T-helper 1 cell treated with Interleukin-12 subunit alpha and Interleukin-12 subunit beta and Interleukin-4 antibody, amounts not matched to agents 30 ng/mL and 1 ng/mL, for 36 hours (primary cell): ENCODE measurements at regions not wholly inside any gene's neighbourhood (a gene's known extent, or its start where the extent isn't known, plus 50 kb on each side); places are given as distances from the start of the nearest gene placed in this dataset.

Source experiments
- intact Hi-C: fragments of 100-400 bp; cut with micrococcal nuclease; formaldehyde crosslinking; loops from one replicate; pipeline ENCODE4 v1.15.1; 2024

DNA sequence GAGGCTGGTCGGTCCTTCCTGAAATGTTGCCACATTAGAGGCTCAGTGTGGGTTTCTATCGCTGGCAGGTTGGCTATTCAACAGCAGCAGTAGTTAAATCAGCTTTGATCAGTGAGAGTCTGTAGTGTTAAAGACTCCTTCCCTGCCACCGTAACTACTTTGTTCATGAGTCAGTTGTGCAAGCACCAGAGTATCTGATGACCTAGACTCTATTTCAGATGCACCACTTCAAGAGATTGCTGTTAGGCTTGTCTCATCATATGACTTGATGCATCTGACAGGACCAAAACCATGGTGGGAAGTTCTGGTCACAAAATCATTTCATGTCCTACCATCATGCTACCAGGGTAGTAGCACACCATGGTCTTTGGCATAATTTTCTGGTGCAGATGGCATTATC is 482.7 kb upstream of the MPDZ start:
- intact Hi-C loops, result no loop called here

DNA sequence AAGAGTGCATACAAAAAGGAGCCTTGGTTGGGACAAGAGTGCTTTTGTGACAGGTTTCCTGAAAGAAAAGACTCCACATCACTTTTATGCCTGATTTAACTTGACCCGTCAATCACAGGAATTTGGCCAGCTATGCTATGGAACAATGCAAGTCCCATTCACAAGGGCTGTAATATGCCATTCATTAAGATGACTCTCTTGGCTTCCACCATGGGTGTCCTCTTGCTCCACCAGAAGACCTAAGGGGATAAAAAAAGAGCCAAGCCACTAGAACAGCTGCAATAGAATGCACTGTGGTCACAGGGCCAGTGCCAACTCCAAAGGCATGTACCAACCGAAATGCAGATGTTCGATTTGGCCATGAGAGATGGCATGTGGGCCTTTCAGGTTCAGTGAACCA is 480.1 kb upstream of the MPDZ start:
- intact Hi-C loops, result no loop called here

DNA sequence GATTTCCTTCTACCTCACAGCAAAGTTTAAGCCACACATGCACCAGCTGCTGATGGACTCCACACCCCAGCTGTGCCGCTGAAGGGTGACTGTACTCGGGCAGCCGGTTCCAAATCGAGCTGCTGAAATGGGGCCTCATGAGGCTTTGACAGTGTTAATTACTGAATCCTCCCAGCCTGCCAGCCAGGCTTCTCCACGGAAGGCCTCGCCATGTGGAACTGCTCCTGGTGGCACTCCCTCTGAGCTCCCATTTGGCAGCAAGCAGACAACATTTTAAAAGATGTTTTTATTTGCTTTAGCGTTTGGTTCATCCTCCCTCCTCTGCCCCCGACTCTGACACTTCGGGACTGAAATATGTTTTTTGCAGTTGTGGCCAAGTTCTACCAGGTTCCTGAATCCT is 479.4 kb upstream of the MPDZ start:
- intact Hi-C loops, result no loop called here

DNA sequence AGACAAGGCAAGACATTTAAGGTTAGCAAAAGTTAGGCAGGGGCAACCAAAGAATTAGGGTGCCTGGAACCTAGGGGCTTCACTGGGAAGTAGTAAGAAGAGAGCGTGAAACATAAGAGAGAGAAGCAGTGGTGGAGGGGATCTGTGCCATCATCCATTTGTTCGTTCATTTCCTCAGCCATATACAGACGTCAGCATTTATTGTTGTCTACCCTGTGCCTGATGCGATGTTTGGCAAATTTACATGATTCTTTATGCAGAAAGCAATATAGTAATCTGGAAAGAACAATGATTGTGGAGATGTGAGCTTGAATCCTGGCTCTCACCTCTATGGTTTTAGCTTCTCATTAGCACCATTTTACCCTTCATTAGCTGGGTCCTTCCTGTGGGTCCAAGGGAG is 477.5 kb upstream of the MPDZ start:
- intact Hi-C loops, result no loop called here

DNA sequence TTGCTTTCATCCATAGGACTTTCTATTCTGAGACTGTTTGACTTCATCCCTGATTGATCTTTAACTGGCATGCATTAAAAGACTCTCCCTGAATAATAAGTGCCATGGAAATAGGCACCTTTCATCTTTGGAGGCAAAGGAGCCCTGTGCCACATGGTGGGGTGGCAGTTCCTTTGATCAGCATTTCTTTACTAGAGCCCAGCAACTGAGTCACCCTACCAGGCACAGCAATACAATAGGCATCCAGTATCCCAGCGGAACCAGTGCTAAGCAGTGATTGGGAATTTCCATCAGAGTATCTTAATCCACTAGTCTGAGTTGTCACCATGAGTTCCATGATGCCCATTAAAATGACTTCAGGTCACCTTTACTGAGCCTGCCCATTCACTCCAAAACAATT is 476.1 kb upstream of the MPDZ start:
- intact Hi-C loops, result no loop called here

DNA sequence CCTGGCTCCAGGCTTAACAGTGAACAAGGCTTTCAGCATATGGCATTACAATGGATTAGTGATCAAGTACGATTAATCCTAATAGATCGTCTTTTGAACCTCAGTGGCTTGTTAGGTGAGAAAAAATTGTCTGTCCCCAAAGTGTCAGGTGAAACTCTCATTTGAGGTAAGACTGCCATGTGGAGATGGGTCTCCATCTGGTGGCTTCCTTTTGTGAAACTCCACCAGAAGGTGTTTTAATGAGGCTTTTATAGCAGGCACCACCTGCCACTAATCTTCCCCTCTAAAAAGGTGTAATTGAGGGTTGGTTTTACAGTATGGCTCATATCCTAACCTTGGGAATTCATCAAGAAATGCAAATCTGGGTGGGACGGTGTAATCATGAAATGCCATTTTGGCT is 471.1 kb upstream of the MPDZ start:
- intact Hi-C loops, result no loop called here

DNA sequence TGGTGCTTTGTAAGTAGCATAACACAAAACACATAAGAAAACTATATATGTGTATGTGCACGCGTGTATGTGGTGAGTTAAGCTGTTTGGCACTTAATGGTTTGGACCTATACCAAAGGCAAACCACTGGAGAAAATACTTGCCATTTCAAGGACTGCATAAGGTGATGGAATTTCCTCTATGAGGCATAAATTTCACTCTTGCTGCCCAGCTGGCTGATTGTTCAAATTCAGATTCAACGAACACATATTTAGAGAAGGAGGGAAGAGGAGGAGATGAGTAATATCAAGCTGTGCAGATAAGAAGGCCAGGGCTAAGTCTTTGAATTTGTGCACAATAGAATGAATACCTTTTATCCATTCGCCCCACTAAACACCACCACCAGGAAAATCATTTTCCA is 470.6 kb upstream of the MPDZ start:
- intact Hi-C loops, result no loop called here

DNA sequence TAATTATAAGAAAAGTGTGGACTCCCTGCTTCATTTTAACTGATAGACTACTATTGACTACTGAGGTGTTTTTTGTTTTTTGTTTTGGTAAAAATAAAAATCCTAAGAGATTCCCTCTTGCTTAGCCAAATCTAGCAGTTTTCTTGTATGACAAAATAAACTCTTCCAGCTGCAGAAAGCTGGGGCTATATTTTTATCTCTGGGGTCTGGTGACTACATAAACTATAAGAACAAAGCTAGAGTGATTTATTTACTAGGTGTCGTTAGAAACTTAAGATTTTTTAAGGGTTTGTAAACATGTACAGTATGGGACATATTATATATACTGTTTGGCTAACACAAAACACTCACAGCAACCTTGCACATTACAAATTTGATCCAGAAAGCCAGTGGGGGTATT is 467.4 kb upstream of the MPDZ start:
- intact Hi-C loops, result no loop called here

DNA sequence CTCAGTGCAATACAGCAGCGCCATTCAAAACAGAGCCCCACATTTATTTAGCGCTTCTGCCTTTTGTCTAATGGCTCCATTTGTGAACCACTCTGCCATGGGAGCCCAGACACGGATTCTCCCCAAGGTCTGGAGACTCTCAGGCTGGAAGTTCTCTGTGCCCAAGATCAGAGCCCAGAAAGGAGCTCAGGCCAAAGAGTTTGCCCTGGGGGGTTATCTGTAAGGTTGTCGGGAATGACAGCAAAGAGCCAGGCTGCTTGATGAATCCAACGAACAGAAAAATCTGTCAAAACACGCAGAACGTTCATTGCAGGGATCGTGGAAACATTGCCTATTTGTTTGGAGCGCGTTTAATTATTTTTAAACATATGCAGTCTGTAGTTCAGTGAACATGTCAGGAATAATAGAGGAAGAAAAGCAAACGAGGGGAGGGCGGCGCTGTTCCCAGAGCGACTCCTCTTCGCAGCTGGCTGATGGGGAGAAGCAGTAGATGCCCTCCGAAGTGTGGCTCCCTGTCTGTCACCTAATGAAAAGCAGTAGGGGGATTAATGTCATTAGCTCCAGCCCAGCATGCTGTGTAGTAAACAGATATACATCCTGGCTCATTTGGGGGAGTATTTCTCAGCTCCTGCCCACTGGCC is 464.9 kb upstream of the MPDZ start:
- intact Hi-C loops, result no loop called here

DNA sequence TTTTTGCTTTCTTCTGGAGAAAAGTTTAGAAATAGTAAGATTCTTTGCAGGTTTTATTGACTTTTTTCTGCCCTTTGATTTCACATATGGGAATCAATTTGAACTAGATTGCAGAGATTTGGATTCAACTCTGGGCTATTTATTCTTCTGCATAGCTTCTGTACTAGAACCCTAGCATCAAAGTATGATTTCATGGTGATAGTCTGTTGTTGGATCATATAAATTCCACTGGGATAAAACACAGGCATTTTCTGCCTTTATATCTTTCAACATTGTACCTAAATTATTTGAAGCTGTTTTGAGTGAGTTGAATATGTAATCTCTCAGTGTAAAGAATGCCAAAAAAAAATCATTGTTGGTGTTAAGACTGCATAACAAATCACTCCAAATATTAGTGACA is 458.4 kb upstream of the MPDZ start:
- intact Hi-C loops, result loop anchor here (10.0 kb wide), 1 partner anchor 63 kb away; no protein-coding TSS in a partner anchor

DNA sequence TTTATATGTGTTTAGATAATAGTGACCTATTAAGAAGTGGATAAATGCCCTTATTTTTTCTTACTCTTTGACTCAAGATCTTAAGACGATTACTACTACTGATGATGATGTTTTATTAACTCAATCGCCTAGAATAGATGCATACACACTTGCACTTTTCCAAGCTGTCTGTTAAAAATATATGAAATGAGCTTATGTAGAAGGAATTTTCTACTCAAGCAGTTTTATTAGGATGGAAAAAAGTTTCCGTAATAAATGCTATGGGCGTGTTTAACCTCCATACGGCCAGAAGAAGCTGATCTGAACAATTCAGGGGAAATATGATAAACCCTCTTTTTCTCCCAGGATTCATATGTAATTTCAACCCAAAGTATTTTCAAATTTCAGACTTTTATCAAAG is 455.7 kb upstream of the MPDZ start:
- intact Hi-C loops, result loop anchor here (10.0 kb wide), 1 partner anchor 60 kb away; no protein-coding TSS in a partner anchor

DNA sequence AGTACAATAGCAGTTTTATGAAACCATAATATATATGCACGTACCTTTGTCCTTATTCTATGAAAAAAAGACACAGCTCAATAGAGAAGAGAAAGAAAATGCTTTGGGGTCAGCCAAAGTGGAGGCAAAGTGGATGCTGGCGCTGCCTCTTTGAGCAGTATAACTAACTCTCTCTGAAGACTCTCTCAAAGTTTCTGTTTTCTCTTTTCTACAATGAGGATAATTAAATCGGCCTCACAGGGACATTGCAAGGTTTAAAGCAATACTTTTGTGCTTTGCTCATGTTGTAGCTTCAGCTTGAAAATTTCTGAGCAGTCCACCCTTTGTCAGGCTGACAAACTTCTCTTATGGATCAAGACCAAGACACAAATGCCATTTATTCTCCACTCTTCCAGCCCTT is 455.1 kb upstream of the MPDZ start:
- intact Hi-C loops, result loop anchor here (10.0 kb wide), 1 partner anchor 60 kb away; no protein-coding TSS in a partner anchor

DNA sequence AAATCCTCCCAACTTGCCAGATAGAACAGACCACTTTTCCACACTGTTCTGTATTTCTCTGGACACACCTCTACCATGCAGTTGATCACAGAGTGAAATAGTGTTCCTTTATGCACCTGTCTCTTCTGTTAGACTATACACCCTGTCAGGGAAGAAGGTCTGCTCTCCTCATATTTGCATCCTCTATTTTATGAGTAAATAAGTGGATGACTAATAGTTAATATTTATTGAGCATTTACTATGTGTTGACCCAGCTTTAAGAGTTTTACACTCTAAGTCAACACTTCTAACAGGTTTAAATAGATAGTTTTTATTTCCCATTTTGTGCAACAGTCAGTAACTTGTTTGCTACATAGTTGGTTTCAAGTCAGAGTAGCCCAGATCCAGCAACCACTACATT is 452.8 kb upstream of the MPDZ start:
- intact Hi-C loops, result loop anchor here (10.0 kb wide), 1 partner anchor 57 kb away; no protein-coding TSS in a partner anchor

DNA sequence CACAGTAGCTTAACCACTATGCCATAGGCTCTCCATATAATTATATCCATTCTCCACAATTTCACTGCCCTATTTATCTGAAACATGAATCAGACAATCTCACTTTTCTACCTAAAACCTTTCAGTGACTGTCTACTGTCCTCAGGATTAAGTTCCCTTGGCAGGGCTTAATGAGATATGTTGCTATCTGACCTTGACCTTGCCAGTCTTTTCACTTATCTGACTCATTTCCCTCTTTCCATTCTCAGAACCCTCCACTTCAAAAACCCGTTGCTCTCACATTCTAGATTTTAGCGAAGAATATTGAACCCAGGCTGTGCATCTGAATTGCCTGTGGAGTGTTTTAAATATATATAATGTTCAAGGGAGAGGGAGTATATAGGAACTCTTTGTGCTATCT is 452.1 kb upstream of the MPDZ start:
- intact Hi-C loops, result loop anchor here (10.0 kb wide), 1 partner anchor 57 kb away; no protein-coding TSS in a partner anchor

DNA sequence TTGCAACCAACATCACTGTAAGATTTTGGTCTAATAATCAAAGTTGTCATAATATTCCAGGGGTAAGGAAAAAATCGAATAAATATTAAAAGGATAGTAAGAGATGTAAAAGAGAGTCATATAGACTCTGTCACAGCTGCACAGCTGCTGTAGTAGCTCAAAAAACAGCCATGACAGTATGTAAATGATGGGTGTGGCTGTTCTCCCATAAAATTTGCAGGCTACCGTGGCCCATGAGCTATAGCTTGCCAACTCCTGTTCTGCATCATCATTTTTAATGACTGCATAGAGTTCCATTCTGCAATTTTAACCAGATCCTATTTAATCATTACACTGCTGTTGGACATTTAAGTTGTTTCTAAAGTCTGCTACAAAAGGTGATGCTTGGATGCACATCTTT is 450.5 kb upstream of the MPDZ start:
- intact Hi-C loops, result loop anchor here (10.0 kb wide), 1 partner anchor 55 kb away; no protein-coding TSS in a partner anchor

DNA sequence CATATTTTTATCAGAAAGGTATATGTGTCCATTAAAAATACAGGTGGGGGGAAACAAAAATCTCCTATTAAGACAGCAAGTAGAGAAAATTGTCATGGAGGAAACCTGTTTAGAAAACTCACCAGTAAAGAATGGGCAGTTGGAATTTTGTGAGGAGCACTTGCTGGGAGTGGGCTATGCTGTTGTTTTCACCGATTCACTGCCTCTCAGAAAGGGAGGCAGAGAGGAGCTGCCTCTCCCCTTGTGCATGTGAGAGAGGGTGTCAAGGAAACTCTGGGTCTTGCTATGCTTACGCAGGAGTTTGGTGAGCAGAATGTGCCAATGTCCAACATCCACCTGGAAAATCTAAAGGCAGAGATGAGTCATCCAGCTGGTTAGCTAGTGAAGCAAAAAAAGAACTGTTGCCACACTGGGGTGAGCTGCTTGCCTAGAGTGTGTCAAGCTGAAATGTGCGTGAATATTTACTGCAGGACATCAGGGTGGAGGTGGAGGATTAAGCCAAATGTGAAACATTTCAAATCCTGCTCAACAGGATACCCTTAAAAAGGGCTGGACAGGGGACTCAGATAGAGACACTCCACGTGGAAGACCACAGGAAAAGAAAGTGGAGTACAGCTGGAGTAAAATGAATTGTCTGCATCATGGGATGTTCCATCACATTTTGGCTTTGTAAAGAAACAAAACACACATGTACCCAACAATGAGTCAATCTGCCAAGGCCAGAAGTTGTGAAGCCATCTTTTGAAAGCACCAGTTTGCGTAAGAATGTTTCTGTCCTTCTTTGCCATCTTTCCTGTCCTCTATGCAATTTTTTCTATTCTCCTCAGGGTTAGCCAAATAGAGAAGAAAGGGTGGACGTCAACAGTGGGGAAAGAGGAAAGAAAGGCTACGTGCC is 449.7 kb upstream of the MPDZ start:
- intact Hi-C loops, result no loop called here

DNA sequence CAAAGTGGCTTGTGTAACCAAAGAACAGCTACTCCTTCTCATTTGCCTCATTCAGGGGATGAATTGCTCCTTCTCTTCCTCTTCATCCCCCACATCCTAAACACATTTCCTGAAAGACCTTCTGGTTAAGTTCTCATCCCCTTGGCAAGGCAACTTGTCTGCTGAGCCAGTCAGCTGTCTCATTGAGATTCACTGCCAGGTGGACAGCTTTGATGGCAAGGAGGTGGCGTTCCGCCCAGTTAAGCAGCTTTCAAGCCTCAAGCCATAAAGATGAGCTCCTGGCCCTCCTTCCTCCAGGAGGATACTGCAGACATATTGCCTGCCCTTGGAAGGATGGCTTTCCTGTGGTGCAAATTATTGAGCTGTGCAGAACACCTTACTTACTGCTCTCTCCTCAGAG is 448.6 kb upstream of the MPDZ start:
- intact Hi-C loops, result no loop called here

DNA sequence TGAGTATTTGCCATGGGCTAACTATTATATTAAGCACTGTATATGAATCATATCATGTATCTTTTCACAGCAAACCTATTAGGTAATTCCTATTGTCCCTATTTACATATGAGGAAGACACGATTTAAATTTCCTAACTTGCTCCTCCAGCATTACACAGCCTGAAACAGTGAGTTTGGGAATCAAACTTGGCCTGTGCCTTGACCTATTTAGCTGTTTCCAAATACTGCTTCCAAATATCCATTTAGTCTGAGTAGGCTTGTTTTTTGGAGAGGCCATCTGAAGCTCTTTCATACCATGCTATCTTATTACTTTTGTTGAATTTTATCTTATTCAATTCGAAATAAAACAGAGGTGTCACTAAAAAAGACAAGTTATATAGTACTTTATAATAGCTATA is 447.3 kb upstream of the MPDZ start:
- intact Hi-C loops, result no loop called here

DNA sequence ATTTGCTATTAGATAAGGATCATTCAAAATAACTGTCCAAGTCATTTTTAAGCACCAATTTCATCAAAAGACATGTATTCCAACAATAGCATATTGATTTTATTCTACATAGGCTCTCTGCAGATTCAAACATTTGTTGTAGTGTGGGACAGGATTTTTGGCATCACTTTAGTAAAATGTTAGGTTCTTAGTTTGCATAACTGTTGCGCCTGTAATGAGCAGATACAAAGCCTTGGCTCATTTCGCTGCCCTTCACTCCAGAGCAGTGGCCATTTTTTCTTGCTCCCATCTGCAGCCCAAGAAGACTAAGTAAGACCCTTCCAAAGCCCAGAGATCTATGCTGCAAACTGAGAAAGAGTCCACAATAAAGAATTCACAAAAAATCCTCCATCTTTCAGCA is 446.0 kb upstream of the MPDZ start:
- intact Hi-C loops, result no loop called here

DNA sequence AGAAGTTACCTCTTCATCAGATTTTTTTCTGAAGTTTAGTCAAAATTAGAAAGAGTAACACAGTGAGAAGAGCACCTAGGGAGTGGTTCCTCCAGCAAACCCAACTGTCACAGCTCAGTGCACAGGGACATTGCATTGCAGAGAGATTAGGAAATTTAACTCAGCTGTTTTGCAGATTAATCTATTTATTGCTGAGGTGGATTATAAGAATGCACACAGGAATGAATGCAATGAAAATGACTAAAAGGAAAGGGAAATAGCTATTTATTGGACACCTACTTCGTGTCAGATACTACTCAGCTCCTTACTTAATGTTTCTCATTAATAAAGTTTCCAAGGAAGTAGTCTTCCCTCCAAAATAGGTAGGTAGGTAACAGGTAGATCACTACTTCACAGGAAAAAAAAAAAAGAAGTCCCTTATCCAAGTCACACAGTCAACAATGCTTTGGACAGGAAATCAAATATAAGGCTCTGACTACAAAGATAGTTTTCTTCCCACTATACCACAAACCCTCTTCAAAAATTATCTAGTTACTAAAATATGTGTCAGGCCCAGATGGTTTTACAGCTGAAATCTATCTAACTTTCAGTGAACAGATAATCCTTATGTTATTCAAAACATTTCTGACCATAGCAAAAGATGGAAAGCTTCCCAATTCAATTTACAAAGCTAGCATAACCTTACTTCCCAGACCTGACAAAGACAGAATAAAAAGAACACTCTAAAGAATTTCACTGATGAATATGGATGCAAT is 442.2 kb upstream of the MPDZ start:
- intact Hi-C loops, result no loop called here

DNA sequence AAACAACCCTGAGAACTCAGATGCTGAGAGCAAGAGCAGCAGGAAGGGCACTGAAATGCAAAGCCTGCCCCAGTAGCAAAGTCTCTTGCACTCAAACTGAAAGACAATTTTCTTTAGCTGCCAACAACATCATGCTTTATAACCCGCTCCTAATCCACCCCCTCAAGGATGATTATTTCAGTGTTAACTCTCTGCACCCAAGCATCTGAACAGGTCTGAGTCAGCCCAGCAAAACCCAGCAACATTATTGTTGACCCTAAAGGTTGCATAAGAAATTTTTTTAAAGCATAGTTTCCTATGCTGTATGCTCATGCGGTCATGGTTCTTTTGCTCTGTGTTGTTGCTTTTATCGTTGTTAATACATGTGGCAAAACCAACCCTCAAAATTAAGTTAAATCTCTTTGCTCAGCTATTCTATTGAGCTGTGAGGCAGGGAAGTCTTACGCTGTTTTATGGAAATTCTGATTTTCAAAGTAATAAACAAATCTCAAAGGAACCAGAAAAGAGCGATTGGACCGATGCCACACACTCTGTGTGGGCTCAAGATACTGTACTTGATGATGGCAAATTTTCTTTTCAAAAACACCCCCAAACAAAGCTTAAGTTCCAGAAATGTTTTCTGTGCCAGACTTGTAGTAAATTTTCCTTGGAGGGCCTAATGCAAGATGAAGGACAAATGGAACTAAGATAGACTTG is 440.6 kb upstream of the MPDZ start:
- intact Hi-C loops, result no loop called here
